Rectal smooth muscle tissue (tissue), 1 donor: ENCODE measurements at regions not wholly inside any gene's neighbourhood (a gene's known extent, or its start where the extent isn't known, plus 50 kb on each side); places are given as distances from the start of the nearest gene placed in this dataset.

Experiments
- H3K27ac ChIP-seq: one replicate; pipeline ENCODE4 v1.7.0; 2013; ENCODE audit warnings: low read depth, low read length, inconsistent platforms
- H3K27me3 ChIP-seq: one replicate; pipeline ENCODE4 v1.7.0; 2013; ENCODE audit warnings: low read length; ENCODE audit not compliant: control insufficient read depth, insufficient read depth
- H3K36me3 ChIP-seq: one replicate; pipeline ENCODE4 v1.7.0; 2013; ENCODE audit warnings: low read length; ENCODE audit not compliant: control insufficient read depth, insufficient read depth
- H3K4me1 ChIP-seq: one replicate; pipeline ENCODE4 v1.7.0; 2013; ENCODE audit warnings: low read length; ENCODE audit not compliant: control insufficient read depth, insufficient read depth
- H3K4me3 ChIP-seq: one replicate; pipeline ENCODE4 v1.7.0; 2013; ENCODE audit warnings: low read length
- H3K9ac ChIP-seq: one replicate; pipeline ENCODE4 v1.7.0; 2013; ENCODE audit warnings: low read length

GRCh38 chrX:40172401-40173142, 74.8 kb upstream of the BCOR start:
- peak overlapping the region; percentile 69 for H3K4me3 ChIP-seq
- no peaks in the 10 kb centered on the region for H3K27me3 ChIP-seq
- peak overlapping the region; percentile 81 for H3K27ac ChIP-seq
- H3K9ac ChIP-seq = peak overlapping the region; percentile 40
- no peaks in the 10 kb centered on the region for H3K36me3 ChIP-seq
- peaks cover 11% of the 10 kb centered on the region for H3K4me1 ChIP-seq

- peaks cover 1% of the 10 kb centered on the region for H3K27me3 ChIP-seq
- peaks cover 11% of the 10 kb centered on the region for H3K4me1 ChIP-seq
- H3K36me3 ChIP-seq = no peaks in the 10 kb centered on the region
- peak overlapping the region; percentile 81 for H3K27ac ChIP-seq
- H3K9ac ChIP-seq = peak overlapping the region; percentile 40
- H3K4me3 ChIP-seq = peak overlapping the region; percentile 69
Measured at GRCh38 chrX:40171513-40172400, 74.0 kb upstream of the BCOR start.

GRCh38 chrX:40170830-40171512, 73.2 kb upstream of the BCOR start:
- peak overlapping the region; percentile 81 for H3K27ac ChIP-seq
- H3K27me3 ChIP-seq = peaks cover 7% of the 10 kb centered on the region
- H3K9ac ChIP-seq = no peak overlapping the region
- H3K36me3 ChIP-seq = no peaks in the 10 kb centered on the region
- peaks cover 11% of the 10 kb centered on the region for H3K4me1 ChIP-seq
- no peak overlapping the region for H3K4me3 ChIP-seq

GRCh38 chrX:40169193-40170101, 71.7 kb upstream of the BCOR start:
- Histone ChIP-seq H3K36me3 (no peaks in the 10 kb centered on the region), H3K9ac (no peak overlapping the region), H3K27me3 (peaks cover 7% of the 10 kb centered on the region), H3K27ac (peak overlapping the region; percentile 61), H3K4me3 (peak overlapping the region; percentile 2), H3K4me1 (peaks cover 11% of the 10 kb centered on the region)

- Histone ChIP-seq H3K4me1 (peaks cover 4% of the 10 kb centered on the region), H3K27me3 (peaks cover 7% of the 10 kb centered on the region), H3K27ac (peak overlapping the region; percentile 37), H3K36me3 (no peaks in the 10 kb centered on the region), H3K9ac (no peak overlapping the region), H3K4me3 (peak overlapping the region; percentile 55)
Measured at GRCh38 chrX:40168480-40169011, 70.8 kb upstream of the BCOR start.

- peak overlapping the region; percentile 55 for H3K4me3 ChIP-seq
- no peaks in the 10 kb centered on the region for H3K4me1 ChIP-seq
- H3K27me3 ChIP-seq = peaks cover 7% of the 10 kb centered on the region
- no peaks in the 10 kb centered on the region for H3K36me3 ChIP-seq
- H3K9ac ChIP-seq = no peak overlapping the region
- peak overlapping the region; percentile 37 for H3K27ac ChIP-seq
Measured at GRCh38 chrX:40167850-40168479, 70.2 kb upstream of the BCOR start.

- peak overlapping the region; percentile 55 for H3K4me3 ChIP-seq
- no peaks in the 10 kb centered on the region for H3K36me3 ChIP-seq
- no peak overlapping the region for H3K27ac ChIP-seq
- no peaks in the 10 kb centered on the region for H3K4me1 ChIP-seq
- no peak overlapping the region for H3K9ac ChIP-seq
- peaks cover 7% of the 10 kb centered on the region for H3K27me3 ChIP-seq
Measured at GRCh38 chrX:40167233-40167849, 69.6 kb upstream of the BCOR start.

GRCh38 chrX:40166582-40166981, 68.8 kb upstream of the BCOR start:
- Histone ChIP-seq H3K4me1 (no peaks in the 10 kb centered on the region), H3K9ac (no peak overlapping the region), H3K27ac (no peak overlapping the region), H3K36me3 (no peaks in the 10 kb centered on the region), H3K27me3 (peaks cover 10% of the 10 kb centered on the region), H3K4me3 (no peak overlapping the region)

GRCh38 chrX:40165861-40166260, 68.1 kb upstream of the BCOR start:
- peaks cover 10% of the 10 kb centered on the region for H3K27me3 ChIP-seq

GRCh38 chrX:40165206-40165605, 67.4 kb upstream of the BCOR start:
- H3K27ac ChIP-seq = no peak overlapping the region
- H3K27me3 ChIP-seq = peaks cover 10% of the 10 kb centered on the region
- H3K36me3 ChIP-seq = no peaks in the 10 kb centered on the region
- H3K4me3 ChIP-seq = no peak overlapping the region
- H3K4me1 ChIP-seq = no peaks in the 10 kb centered on the region
- H3K9ac ChIP-seq = no peak overlapping the region

More at GRCh38 chrX:40165861-40166260, 68.1 kb upstream of the BCOR start:
- Histone ChIP-seq H3K27ac (no peak overlapping the region), H3K4me1 (no peaks in the 10 kb centered on the region), H3K4me3 (no peak overlapping the region), H3K36me3 (no peaks in the 10 kb centered on the region), H3K9ac (no peak overlapping the region)

GRCh38 chrX:40164751-40165150, 67.0 kb upstream of the BCOR start:
- Histone ChIP-seq H3K4me3 (no peak overlapping the region), H3K27me3 (peaks cover 10% of the 10 kb centered on the region), H3K36me3 (no peaks in the 10 kb centered on the region), H3K4me1 (no peaks in the 10 kb centered on the region), H3K27ac (no peak overlapping the region), H3K9ac (no peak overlapping the region)
